IgD-negative memory B cell (primary cell): ENCODE measurements at regions not wholly inside any gene's neighbourhood (a gene's known extent, or its start where the extent isn't known, plus 50 kb on each side); places are given as distances from the start of the nearest gene placed in this dataset.
"Not testable (repeated sequence)": the region's sequence is repeated elsewhere in the genome, so short reads cannot be mapped to it uniquely, and the experiment has no call there.

ENCODE experiments used
- H3K27ac Mint-ChIP-seq, 3 donors: one replicate each; pipeline ENCODE4 v1.8.0; 2020 to 2022; ENCODE audit warnings: mild to moderate bottlenecking in 3 of 3, mixed read lengths in 3 of 3, moderate library complexity in 1 of 3
- H3K27me3 Mint-ChIP-seq: one replicate; pipeline ENCODE4 v1.8.0; 2021; ENCODE audit warnings: mixed read lengths
- H3K36me3 Mint-ChIP-seq: one replicate; pipeline ENCODE4 v1.8.0; 2020; ENCODE audit warnings: mild to moderate bottlenecking, mixed read lengths
- H3K4me1 Mint-ChIP-seq, 3 donors: one replicate each; pipeline ENCODE4 v1.8.0; 2020 to 2022; ENCODE audit warnings: mixed read lengths in 3 of 3, mild to moderate bottlenecking in 1 of 3
- H3K4me3 Mint-ChIP-seq, 4 donors: one replicate each; pipeline ENCODE4 v1.8.0; 2020 to 2022; ENCODE audit warnings: mild to moderate bottlenecking in 4 of 4, mixed read lengths in 4 of 4, moderate library complexity in 3 of 4
- H3K9me3 Mint-ChIP-seq, 3 donors: one replicate each; pipeline ENCODE4 v1.8.0; 2020 to 2021; ENCODE audit warnings: mixed read lengths in 3 of 3, mild to moderate bottlenecking in 1 of 3

- no peak overlapping the region for H3K4me3 Mint-ChIP-seq
- peaks cover 1% of the 10 kb centered on the region for H3K27me3 Mint-ChIP-seq
- peaks cover 0 to 4% (median 0%) of the 10 kb centered on the region in 3 donors for H3K9me3 Mint-ChIP-seq
- no peaks in the 10 kb centered on the region for H3K36me3 Mint-ChIP-seq
- H3K4me1 Mint-ChIP-seq, result no peaks in the 10 kb centered on the region
- no peak overlapping the region for H3K27ac Mint-ChIP-seq
These were observed 206.8 kb upstream of the EGLN3 start for GRCh38 chr14:34157651-34158050.

DNA sequence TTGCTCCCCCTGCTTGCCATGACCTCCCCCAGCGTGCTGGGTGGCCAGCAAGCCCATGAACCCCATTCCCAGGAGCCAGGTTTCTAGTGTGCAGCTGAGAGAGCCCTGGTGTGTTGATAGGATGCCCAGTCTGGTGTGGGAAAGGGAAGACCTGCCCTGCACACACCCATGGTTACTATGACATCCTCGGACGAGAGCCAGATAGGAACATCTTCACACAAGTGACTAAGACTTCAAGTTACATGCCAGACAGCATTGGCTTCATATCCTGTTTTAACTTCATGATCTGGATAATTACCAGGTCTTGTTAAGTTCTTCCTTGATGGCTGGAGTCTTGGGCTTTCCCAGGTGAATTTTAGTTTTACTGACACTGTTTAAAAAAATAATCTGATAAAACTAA is 196.6 kb upstream of the EGLN3 start:
- Mint-ChIP-seq H3K27me3 (peaks cover 3% of the 10 kb centered on the region), H3K4me1 (no peaks in the 10 kb centered on the region), H3K27ac (no peak overlapping the region), H3K4me3 (no peak overlapping the region), H3K36me3 (no peaks in the 10 kb centered on the region), H3K9me3 (peaks cover 0 to 16% (median 4%) of the 10 kb centered on the region in 3 donors)

- H3K27me3 Mint-ChIP-seq, H3K36me3 Mint-ChIP-seq, H3K4me1 Mint-ChIP-seq, H3K27ac Mint-ChIP-seq, H3K4me3 Mint-ChIP-seq: not testable (repeated sequence)
- H3K9me3 Mint-ChIP-seq, result peaks cover 0 to 19% (median 3%) of the 10 kb centered on the region in 3 donors
These were observed 189.3 kb upstream of the EGLN3 start for GRCh38 chr14:34140127-34140526.

GRCh38 chr14:34139160-34140121 is 188.6 kb upstream of the EGLN3 start:
- not testable (repeated sequence) for H3K27ac Mint-ChIP-seq, H3K27me3 Mint-ChIP-seq, H3K4me1 Mint-ChIP-seq, H3K4me3 Mint-ChIP-seq, H3K36me3 Mint-ChIP-seq
- H3K9me3 Mint-ChIP-seq, result peaks cover 0 to 12% (median 3%) of the 10 kb centered on the region in 3 donors

DNA sequence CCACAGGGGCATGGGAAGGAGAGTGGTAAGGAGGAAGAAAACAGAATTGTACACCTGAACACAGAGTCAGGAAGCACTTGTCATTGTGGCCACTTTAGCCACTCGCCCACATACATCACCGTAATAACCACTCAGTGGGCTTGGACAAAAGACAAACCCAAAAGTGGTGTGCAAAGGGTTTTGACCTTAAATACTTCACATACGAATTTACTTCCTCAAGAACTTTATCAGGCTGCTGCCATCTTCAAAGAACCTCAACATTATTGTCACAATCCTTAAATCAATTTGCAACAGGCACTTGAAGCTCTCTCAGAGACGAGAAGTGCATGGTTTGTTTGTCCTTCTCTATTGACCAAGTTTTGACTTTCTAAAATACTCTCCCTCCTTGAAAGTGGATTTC is 187.3 kb upstream of the EGLN3 start:
- peaks cover 0 to 3% (median 0%) of the 10 kb centered on the region in 3 donors for H3K4me1 Mint-ChIP-seq
- peaks cover 0 to 5% (median 3%) of the 10 kb centered on the region in 3 donors for H3K9me3 Mint-ChIP-seq
- H3K4me3 Mint-ChIP-seq, result no peak overlapping the region
- no peak overlapping the region for H3K27ac Mint-ChIP-seq
- H3K36me3 Mint-ChIP-seq, result no peaks in the 10 kb centered on the region
- H3K27me3 Mint-ChIP-seq, result peaks cover 2% of the 10 kb centered on the region

- no peaks in the 10 kb centered on the region for H3K36me3 Mint-ChIP-seq
- H3K9me3 Mint-ChIP-seq, result peaks cover 0 to 4% (median 2%) of the 10 kb centered on the region in 3 donors
- H3K27ac Mint-ChIP-seq, result no peak overlapping the region
- peaks cover 4% of the 10 kb centered on the region for H3K27me3 Mint-ChIP-seq
- no peak overlapping the region for H3K4me3 Mint-ChIP-seq
- peaks cover 0 to 3% (median 0%) of the 10 kb centered on the region in 3 donors for H3K4me1 Mint-ChIP-seq
These were observed 186.3 kb upstream of the EGLN3 start for GRCh38 chr14:34137001-34137745.

- H3K36me3 Mint-ChIP-seq, result no peaks in the 10 kb centered on the region
- H3K27me3 Mint-ChIP-seq, result peaks cover 4% of the 10 kb centered on the region
- H3K27ac Mint-ChIP-seq, result no peak overlapping the region
- peaks cover 0 to 3% (median 0%) of the 10 kb centered on the region in 3 donors for H3K4me1 Mint-ChIP-seq
- no peaks in the 10 kb centered on the region for H3K9me3 Mint-ChIP-seq
- no peak overlapping the region for H3K4me3 Mint-ChIP-seq
These were observed 184.6 kb upstream of the EGLN3 start for GRCh38 chr14:34135492-34135891.

GRCh38 chr14:34134484-34134883 is 183.6 kb upstream of the EGLN3 start:
- H3K4me3 Mint-ChIP-seq, result no peak overlapping the region
- H3K4me1 Mint-ChIP-seq, result peaks cover 0 to 3% (median 0%) of the 10 kb centered on the region in 3 donors
- H3K36me3 Mint-ChIP-seq, result no peaks in the 10 kb centered on the region
- H3K27ac Mint-ChIP-seq, result no peak overlapping the region
- H3K27me3 Mint-ChIP-seq, result peaks cover 4% of the 10 kb centered on the region
- no peaks in the 10 kb centered on the region for H3K9me3 Mint-ChIP-seq

DNA sequence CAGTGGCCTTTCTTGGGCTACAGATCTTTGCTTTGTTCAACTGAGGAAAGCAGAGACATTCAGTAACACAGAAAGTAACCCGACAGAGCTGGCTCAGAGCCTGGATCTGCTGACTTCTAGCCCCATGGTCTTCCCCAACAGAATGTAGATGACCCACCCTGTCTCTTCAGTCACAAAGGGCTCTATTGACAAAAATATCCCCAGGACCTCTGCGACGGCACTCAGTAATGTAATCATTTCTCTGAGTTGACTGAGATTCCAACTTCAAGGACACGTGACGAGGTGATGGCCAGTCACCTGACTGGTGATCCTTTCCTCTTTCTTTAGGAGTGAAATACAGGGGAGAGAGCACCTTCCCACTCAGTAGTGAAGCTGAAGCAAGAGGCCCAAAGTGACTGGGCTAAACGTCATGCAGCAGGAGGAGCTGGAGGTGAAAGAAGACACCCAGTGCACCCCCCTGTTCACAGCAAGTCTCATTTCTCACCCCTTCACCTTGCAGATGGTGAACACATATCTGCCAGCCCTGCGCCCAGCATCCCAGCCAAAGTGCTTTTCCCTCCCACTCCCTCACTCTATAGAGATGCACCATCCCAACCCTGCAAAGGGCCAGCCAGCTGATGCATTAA is 179.2 kb upstream of the EGLN3 start:
- Mint-ChIP-seq H3K9me3 (peaks cover 0 to 1% (median 0%) of the 10 kb centered on the region in 3 donors), H3K27me3 (peaks cover 1% of the 10 kb centered on the region), H3K4me3 (no peak overlapping the region), H3K36me3 (no peaks in the 10 kb centered on the region), H3K4me1 (no peaks in the 10 kb centered on the region), H3K27ac (no peak overlapping the region)

DNA sequence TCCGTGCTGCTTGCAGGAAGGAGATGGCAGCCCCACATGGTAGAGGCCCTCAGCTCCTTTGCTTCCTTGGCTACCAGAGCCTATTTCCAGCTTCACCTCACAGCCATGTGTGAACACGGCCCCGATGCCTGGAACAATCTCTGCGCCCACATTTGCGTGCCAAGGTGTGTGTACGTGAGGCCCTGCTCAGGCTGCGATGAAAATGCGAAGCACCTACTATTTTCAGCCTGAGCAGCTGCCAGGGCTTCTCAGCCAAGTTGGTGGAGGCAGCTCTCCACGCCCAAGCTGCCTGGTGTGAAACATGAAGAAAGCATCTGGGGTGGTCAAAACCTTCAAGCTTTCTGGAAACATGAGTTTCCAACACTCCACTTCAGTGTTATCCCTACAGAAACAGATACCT is 177.8 kb upstream of the EGLN3 start:
- Mint-ChIP-seq H3K4me1 (no peaks in the 10 kb centered on the region), H3K36me3 (no peaks in the 10 kb centered on the region), H3K4me3 (no peak overlapping the region), H3K27me3 (peaks cover 2% of the 10 kb centered on the region), H3K27ac (no peak overlapping the region), H3K9me3 (peaks cover 0 to 1% (median 0%) of the 10 kb centered on the region in 3 donors)

DNA sequence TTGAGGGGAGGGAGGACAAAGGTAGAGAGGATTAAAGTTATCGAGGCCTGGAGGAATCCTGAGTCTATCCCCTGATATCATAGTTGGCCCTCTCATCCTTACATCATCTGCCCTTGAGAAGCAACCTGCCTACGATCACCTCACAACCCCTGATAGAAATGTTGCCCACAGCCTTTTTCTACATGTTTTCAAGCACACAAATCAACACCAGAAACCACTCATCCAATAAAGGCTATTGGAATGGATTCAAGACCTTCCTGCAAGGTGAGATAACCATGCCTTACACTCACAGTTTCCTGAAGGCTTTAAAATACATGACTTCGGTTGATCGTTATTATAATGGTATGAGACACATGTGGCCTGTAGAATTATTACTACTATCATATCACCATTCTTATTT is 175.7 kb upstream of the EGLN3 start:
- Mint-ChIP-seq H3K36me3 (no peaks in the 10 kb centered on the region), H3K27ac (no peak overlapping the region), H3K9me3 (peaks cover 0 to 1% (median 0%) of the 10 kb centered on the region in 3 donors), H3K27me3 (peaks cover 3% of the 10 kb centered on the region), H3K4me3 (no peak overlapping the region), H3K4me1 (no peaks in the 10 kb centered on the region)

DNA sequence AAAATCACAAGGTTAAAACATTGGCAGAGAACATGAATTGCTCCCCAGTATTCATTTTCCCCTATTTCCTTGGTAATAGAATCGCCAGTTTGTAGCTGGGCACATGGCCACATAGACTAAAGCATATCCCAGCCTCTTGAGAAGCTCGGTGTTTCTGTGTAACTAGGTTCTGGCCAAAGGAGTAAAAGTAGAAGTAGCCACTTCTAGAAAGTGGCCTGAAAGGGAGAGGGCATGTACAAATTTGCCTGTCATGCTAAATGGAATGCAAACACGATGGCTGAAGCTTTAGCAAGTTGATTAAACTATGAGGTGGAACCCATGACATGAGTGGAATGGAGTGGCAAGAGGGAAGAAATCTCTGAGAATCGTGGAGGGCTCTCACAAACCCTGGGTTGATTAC is 173.7 kb upstream of the EGLN3 start:
- peaks cover 0 to 1% (median 0%) of the 10 kb centered on the region in 3 donors for H3K9me3 Mint-ChIP-seq
- H3K4me3 Mint-ChIP-seq, result no peak overlapping the region
- no peak overlapping the region for H3K27ac Mint-ChIP-seq
- no peaks in the 10 kb centered on the region for H3K4me1 Mint-ChIP-seq
- no peaks in the 10 kb centered on the region for H3K36me3 Mint-ChIP-seq
- H3K27me3 Mint-ChIP-seq, result peaks cover 3% of the 10 kb centered on the region

GRCh38 chr14:34122650-34123049 is 171.8 kb upstream of the EGLN3 start:
- no peak overlapping the region for H3K27ac Mint-ChIP-seq
- H3K27me3 Mint-ChIP-seq, result peaks cover 3% of the 10 kb centered on the region
- no peaks in the 10 kb centered on the region for H3K36me3 Mint-ChIP-seq
- H3K4me1 Mint-ChIP-seq, result no peaks in the 10 kb centered on the region
- H3K4me3 Mint-ChIP-seq, result no peak overlapping the region
- no peaks in the 10 kb centered on the region for H3K9me3 Mint-ChIP-seq

GRCh38 chr14:34122081-34122480 is 171.2 kb upstream of the EGLN3 start:
- H3K4me1 Mint-ChIP-seq, result no peaks in the 10 kb centered on the region
- peaks cover 0 to 2% (median 0%) of the 10 kb centered on the region in 3 donors for H3K9me3 Mint-ChIP-seq
- no peaks in the 10 kb centered on the region for H3K36me3 Mint-ChIP-seq
- no peak overlapping the region for H3K27ac Mint-ChIP-seq
- no peak overlapping the region for H3K4me3 Mint-ChIP-seq
- peaks cover 3% of the 10 kb centered on the region for H3K27me3 Mint-ChIP-seq
